NT2/D1 (cell line): ENCODE measurements at regions not wholly inside any gene's neighbourhood (a gene's known extent, or its start where the extent isn't known, plus 50 kb on each side); places are given as distances from the start of the nearest gene placed in this dataset.

Source experiments
- YY1 ChIP-seq: IDR thresholded peaks from 2 replicates; pipeline ENCODE4 v1.6.1; 2011; ENCODE audit not compliant: insufficient read length, insufficient read depth
- ZNF274 ChIP-seq: IDR thresholded peaks from 2 replicates; pipeline ENCODE4 v1.6.1; 2011; ENCODE audit warnings: mild to moderate bottlenecking, low read depth, low read length

- TF ChIP-seq ZNF274 (no peak), YY1 (no peak)
Observed at GRCh38 chr3:102302020-102302419, 132.8 kb upstream of the ZPLD1 start.
